HEK293 (cell line): ENCODE measurements at regions not wholly inside any gene's neighbourhood (a gene's known extent, or its start where the extent isn't known, plus 50 kb on each side); places are given as distances from the start of the nearest gene placed in this dataset.

Source experiments
- AEBP2 ChIP-seq: fragments of 450-650 bp; formaldehyde crosslinking; IDR thresholded peaks from 2 replicates; pipeline ENCODE4 v1.5.1; 2016; ENCODE audit warnings: missing biosample characterization, missing genetic modification characterization, borderline replicate concordance
- KLF10 ChIP-seq: fragments of 450-650 bp; IDR thresholded peaks from 2 replicates; pipeline ENCODE4 v1.5.1; 2018; ENCODE audit warnings: missing biosample characterization, mild to moderate bottlenecking, missing genetic modification characterization
- KLF16 ChIP-seq: fragments of 450-650 bp; formaldehyde crosslinking; IDR thresholded peaks from 2 replicates; pipeline ENCODE4 v1.5.1; 2017; ENCODE audit warnings: missing biosample characterization, missing genetic modification characterization
- PATZ1 ChIP-seq: fragments of 450-650 bp; formaldehyde crosslinking; IDR thresholded peaks from 2 replicates; pipeline ENCODE4 v1.5.1; 2016; ENCODE audit warnings: missing biosample characterization, missing genetic modification characterization
- SALL2 ChIP-seq: fragments of 450-650 bp; formaldehyde crosslinking; IDR thresholded peaks from 2 replicates; pipeline ENCODE4 v1.5.0; 2017; ENCODE audit warnings: missing biosample characterization, mild to moderate bottlenecking, missing genetic modification characterization, borderline replicate concordance
- SETDB1 ChIP-seq: IDR thresholded peaks from one replicate; pipeline ENCODE4 v1.6.1; 2017; ENCODE audit warnings: mild to moderate bottlenecking, low read length, moderate library complexity, mixed read lengths; ENCODE audit not compliant: insufficient read length
- ZFP41 ChIP-seq: fragments of 450-650 bp; formaldehyde crosslinking; IDR thresholded peaks from 2 replicates; pipeline ENCODE4 v1.5.1; 2016; ENCODE audit warnings: missing biosample characterization, missing genetic modification characterization, borderline replicate concordance
- ZNF211 ChIP-seq: fragments of 450-650 bp; formaldehyde crosslinking; IDR thresholded peaks from 2 replicates; pipeline ENCODE4 v1.5.1; 2016; ENCODE audit warnings: low read depth, missing biosample characterization, missing genetic modification characterization
- ZNF248 ChIP-seq: fragments of 450-650 bp; formaldehyde crosslinking; IDR thresholded peaks from 2 replicates; pipeline ENCODE4 v1.5.1; 2017; ENCODE audit warnings: missing biosample characterization, missing genetic modification characterization
- ZNF335 ChIP-seq: fragments of 450-650 bp; formaldehyde crosslinking; conservative IDR thresholded peaks from 2 replicates; pipeline ENCODE4 v1.5.1; 2016; ENCODE audit warnings: missing biosample characterization, missing genetic modification characterization
- ZNF513 ChIP-seq: fragments of 450-650 bp; IDR thresholded peaks from 2 replicates; pipeline ENCODE4 v1.5.1; 2018; ENCODE audit warnings: missing biosample characterization, missing genetic modification characterization
- TF ChIP-seq, protein P1 (sequence below): fragments of 450-650 bp; formaldehyde crosslinking; IDR thresholded peaks from 2 replicates; pipeline ENCODE4 v1.5.1; 2016; ENCODE audit warnings: missing biosample characterization, missing genetic modification characterization
- TF ChIP-seq, protein P2 (sequence below): fragments of 450-650 bp; formaldehyde crosslinking; IDR thresholded peaks from 2 replicates; pipeline ENCODE4 v1.5.1; 2016; ENCODE audit warnings: missing biosample characterization, missing genetic modification characterization

- TF ChIP-seq ZNF335 (tag by site-specific recombination) (no peak), ZFP41 (tag by site-specific recombination) (no peak), KLF16 (no peak), SETDB1 (no peak), PATZ1 (no peak), ZNF248 (tag by site-specific recombination) (no peak), AEBP2 (tag by site-specific recombination) (no peak), SALL2 (tag by site-specific recombination) (no peak), ZNF211 (no peak), ZNF513 (no peak), KLF10 (tag by site-specific recombination) (no peak)
- TF ChIP-seq, protein P1, sequence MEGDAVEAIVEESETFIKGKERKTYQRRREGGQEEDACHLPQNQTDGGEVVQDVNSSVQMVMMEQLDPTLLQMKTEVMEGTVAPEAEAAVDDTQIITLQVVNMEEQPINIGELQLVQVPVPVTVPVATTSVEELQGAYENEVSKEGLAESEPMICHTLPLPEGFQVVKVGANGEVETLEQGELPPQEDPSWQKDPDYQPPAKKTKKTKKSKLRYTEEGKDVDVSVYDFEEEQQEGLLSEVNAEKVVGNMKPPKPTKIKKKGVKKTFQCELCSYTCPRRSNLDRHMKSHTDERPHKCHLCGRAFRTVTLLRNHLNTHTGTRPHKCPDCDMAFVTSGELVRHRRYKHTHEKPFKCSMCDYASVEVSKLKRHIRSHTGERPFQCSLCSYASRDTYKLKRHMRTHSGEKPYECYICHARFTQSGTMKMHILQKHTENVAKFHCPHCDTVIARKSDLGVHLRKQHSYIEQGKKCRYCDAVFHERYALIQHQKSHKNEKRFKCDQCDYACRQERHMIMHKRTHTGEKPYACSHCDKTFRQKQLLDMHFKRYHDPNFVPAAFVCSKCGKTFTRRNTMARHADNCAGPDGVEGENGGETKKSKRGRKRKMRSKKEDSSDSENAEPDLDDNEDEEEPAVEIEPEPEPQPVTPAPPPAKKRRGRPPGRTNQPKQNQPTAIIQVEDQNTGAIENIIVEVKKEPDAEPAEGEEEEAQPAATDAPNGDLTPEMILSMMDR (tag by site-specific recombination) = no peak
- TF ChIP-seq, protein P2, sequence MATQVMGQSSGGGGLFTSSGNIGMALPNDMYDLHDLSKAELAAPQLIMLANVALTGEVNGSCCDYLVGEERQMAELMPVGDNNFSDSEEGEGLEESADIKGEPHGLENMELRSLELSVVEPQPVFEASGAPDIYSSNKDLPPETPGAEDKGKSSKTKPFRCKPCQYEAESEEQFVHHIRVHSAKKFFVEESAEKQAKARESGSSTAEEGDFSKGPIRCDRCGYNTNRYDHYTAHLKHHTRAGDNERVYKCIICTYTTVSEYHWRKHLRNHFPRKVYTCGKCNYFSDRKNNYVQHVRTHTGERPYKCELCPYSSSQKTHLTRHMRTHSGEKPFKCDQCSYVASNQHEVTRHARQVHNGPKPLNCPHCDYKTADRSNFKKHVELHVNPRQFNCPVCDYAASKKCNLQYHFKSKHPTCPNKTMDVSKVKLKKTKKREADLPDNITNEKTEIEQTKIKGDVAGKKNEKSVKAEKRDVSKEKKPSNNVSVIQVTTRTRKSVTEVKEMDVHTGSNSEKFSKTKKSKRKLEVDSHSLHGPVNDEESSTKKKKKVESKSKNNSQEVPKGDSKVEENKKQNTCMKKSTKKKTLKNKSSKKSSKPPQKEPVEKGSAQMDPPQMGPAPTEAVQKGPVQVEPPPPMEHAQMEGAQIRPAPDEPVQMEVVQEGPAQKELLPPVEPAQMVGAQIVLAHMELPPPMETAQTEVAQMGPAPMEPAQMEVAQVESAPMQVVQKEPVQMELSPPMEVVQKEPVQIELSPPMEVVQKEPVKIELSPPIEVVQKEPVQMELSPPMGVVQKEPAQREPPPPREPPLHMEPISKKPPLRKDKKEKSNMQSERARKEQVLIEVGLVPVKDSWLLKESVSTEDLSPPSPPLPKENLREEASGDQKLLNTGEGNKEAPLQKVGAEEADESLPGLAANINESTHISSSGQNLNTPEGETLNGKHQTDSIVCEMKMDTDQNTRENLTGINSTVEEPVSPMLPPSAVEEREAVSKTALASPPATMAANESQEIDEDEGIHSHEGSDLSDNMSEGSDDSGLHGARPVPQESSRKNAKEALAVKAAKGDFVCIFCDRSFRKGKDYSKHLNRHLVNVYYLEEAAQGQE = no peak
These were observed 1160.5 kb upstream of the CNTN5 start for GRCh38 chr11:97860237-97860636.
